SH-SY5Y (cell line): ENCODE measurements at regions not wholly inside any gene's neighbourhood (a gene's known extent, or its start where the extent isn't known, plus 50 kb on each side); places are given as distances from the start of the nearest gene placed in this dataset.

Experiments used
- GATA2 ChIP-seq: IDR thresholded peaks from 2 replicates; pipeline ENCODE4 v1.6.1; 2011; ENCODE audit warnings: mild to moderate bottlenecking, low read depth, low read length
- GATA3 ChIP-seq: IDR thresholded peaks from 2 replicates; pipeline ENCODE4 v1.6.1; 2011; ENCODE audit warnings: low read depth, mild to moderate bottlenecking, low read length, moderate library complexity

GRCh38 chr6:164049517-164049988 lies 635.0 kb downstream of the QKI start:
- TF ChIP-seq GATA2 (no peak), GATA3 (no peak)
